B cell (primary cell): ENCODE measurements at regions not wholly inside any gene's neighbourhood (a gene's known extent, or its start where the extent isn't known, plus 50 kb on each side); places are given as distances from the start of the nearest gene placed in this dataset.

Experiments used
- ATAC-seq: fragments of 200-7000 bp; cut with Tn5 transposase; one replicate; pipeline ENCODE4 v1.10.0; 2021; ENCODE audit warnings: low read depth, mild to moderate bottlenecking, moderate number of reproducible peaks, moderate library complexity
- CTCF ChIA-PET: fragments of 350-600 bp; sonication (Branson Sonifier 250); formaldehyde crosslinking; loops from one replicate; lab custom pipeline; 2021; ENCODE audit warnings: antibody characterized with exemption, inconsistent platforms; lab: Charles Lee
- POLR2A ChIA-PET: fragments of 350-600 bp; sonication (Branson Sonifier 250); formaldehyde crosslinking; loops from one replicate; lab custom pipeline; 2021; ENCODE audit warnings: antibody characterized with exemption; lab: Charles Lee
- DNase-seq: peaks from one replicate; pipeline ENCODE4 v3.0.0; 2013
- H2AFZ ChIP-seq: 2 replicates; pipeline ENCODE4 v1.6.1; 2012; ENCODE audit warnings: mild to moderate bottlenecking, low read depth, low read length; ENCODE audit not compliant: insufficient read depth, poor library complexity, severe bottlenecking
- H3K27ac ChIP-seq, 2 donors: 1 replicate in 1 of 2; 2 replicates in 1 of 2; pipeline ENCODE4 v1.5.1; 2012 to 2013; ENCODE audit warnings: low read length in 2 of 2, mild to moderate bottlenecking in 2 of 2, moderate library complexity in 1 of 2
- H3K27me3 ChIP-seq, 4 experiments: fragments of 200-600 bp in 1 of 4; sonication (generic) in 1 of 4; replicated peaks in 1 of 4; 1 replicate in 2 of 4; 2 replicates in 2 of 4; pipeline versions ENCODE4 v1.6.1 to v1.7.0; 2013 to 2016; ENCODE audit warnings: low read length in 3 of 4, mild to moderate bottlenecking in 2 of 4, mixed read lengths in 1 of 4, moderate library complexity in 1 of 4; ENCODE audit not compliant: insufficient read depth in 4 of 4, control insufficient read depth in 3 of 4; ENCODE audit errors: control extremely low read depth in 1 of 4
- H3K36me3 ChIP-seq, 2 experiments: replicated peaks in 1 of 2; 1 replicate in 1 of 2; 2 replicates in 1 of 2; pipeline versions ENCODE4 v1.6.1 to v1.7.1; 2013; ENCODE audit warnings: low read length in 1 of 2; ENCODE audit not compliant: insufficient read depth in 2 of 2, control insufficient read depth in 1 of 2; ENCODE audit errors: control extremely low read depth in 1 of 2, extremely low read depth in 1 of 2
- H3K4me1 ChIP-seq, 2 donors: fragments of 200-600 bp in 1 of 2; sonication (generic) in 1 of 2; 1 replicate in 1 of 2; 2 replicates in 1 of 2; pipeline versions ENCODE4 v1.5.1 to v1.6.1; 2013 to 2017; ENCODE audit warnings: low read length in 2 of 2; ENCODE audit not compliant: control insufficient read depth in 2 of 2, insufficient read depth in 2 of 2
- H3K4me2 ChIP-seq: replicated peaks from 2 replicates; pipeline ENCODE3; 2012; ENCODE audit warnings: mild to moderate bottlenecking, low read depth, low read length; ENCODE audit not compliant: poor library complexity, severe bottlenecking
- H3K4me3 ChIP-seq, 5 experiments: fragments of 200-600 bp in 1 of 5; sonication (generic) in 1 of 5; 1 replicate in 3 of 5; 2 replicates in 2 of 5; pipeline versions ENCODE4 v1.5.1 to v1.7.0; 2011 to 2016; ENCODE audit warnings: low read length in 4 of 5, mild to moderate bottlenecking in 4 of 5, low read depth in 2 of 5, control low read depth in 1 of 5, moderate library complexity in 1 of 5; ENCODE audit not compliant: insufficient read depth in 1 of 5; ENCODE audit errors: control extremely low read depth in 1 of 5, extremely low read depth in 1 of 5
- H3K79me2 ChIP-seq: fragments of 200-600 bp; sonication (generic); one replicate; pipeline ENCODE4 v1.6.0; 2016; ENCODE audit warnings: low read length; ENCODE audit not compliant: control insufficient read depth, insufficient read depth
- H3K9ac ChIP-seq: fragments of 200-600 bp; sonication (generic); 2 replicates; pipeline ENCODE4 v1.6.1; 2017; ENCODE audit warnings: mild to moderate bottlenecking, low read length, moderate library complexity
- H3K9me3 ChIP-seq, 3 donors: one replicate each; pipeline versions ENCODE4 v1.6.1 to v1.7.1; 2013; ENCODE audit warnings: low read length in 2 of 3; ENCODE audit not compliant: control insufficient read depth in 2 of 3, insufficient read depth in 1 of 3; ENCODE audit errors: control extremely low read depth in 1 of 3
- H4K20me1 ChIP-seq: 2 replicates; pipeline ENCODE4 v1.6.0; 2012; ENCODE audit warnings: mild to moderate bottlenecking, low read length; ENCODE audit not compliant: insufficient read depth, control insufficient read depth, poor library complexity, severe bottlenecking
- H3K27ac Mint-ChIP-seq: one replicate; pipeline ENCODE4 v1.8.0; 2021; ENCODE audit warnings: mixed read lengths
- H3K27me3 Mint-ChIP-seq: one replicate; pipeline ENCODE4 v1.8.0; 2021; ENCODE audit warnings: mixed read lengths
- H3K4me1 Mint-ChIP-seq: one replicate; pipeline ENCODE4 v1.8.0; 2021; ENCODE audit warnings: mixed read lengths
- H3K4me3 Mint-ChIP-seq: one replicate; pipeline ENCODE4 v1.8.0; 2021; ENCODE audit warnings: mixed read lengths
- H3K9me3 Mint-ChIP-seq: one replicate; pipeline ENCODE4 v1.8.0; 2022; ENCODE audit warnings: mixed read lengths; ENCODE audit not compliant: insufficient read depth
- CTCF ChIP-seq: fragments of 200-600 bp; IDR thresholded peaks from one replicate; pipeline ENCODE4 v1.8.0; 2022; ENCODE audit warnings: antibody characterized with exemption, mild to moderate bottlenecking
- EZH2 ChIP-seq: IDR thresholded peaks from 2 replicates; pipeline ENCODE4 v1.6.1; 2012; ENCODE audit warnings: borderline replicate concordance, low read depth, mild to moderate bottlenecking, moderate library complexity, low read length; ENCODE audit not compliant: insufficient read depth, poor library complexity, severe bottlenecking
- WGBS: methylation state at CpG from one replicate; pipeline ENCODE4 v1.1.5; 2013; ENCODE audit warnings: missing lambda C conversion rate; ENCODE audit not compliant: insufficient coverage; 5-methylcytosine and 5-hydroxymethylcytosine counted together
- intact Hi-C: fragments of 100-400 bp; cut with micrococcal nuclease; formaldehyde crosslinking; loops from one replicate; pipeline ENCODE4 v1.10.0; 2022

DNA sequence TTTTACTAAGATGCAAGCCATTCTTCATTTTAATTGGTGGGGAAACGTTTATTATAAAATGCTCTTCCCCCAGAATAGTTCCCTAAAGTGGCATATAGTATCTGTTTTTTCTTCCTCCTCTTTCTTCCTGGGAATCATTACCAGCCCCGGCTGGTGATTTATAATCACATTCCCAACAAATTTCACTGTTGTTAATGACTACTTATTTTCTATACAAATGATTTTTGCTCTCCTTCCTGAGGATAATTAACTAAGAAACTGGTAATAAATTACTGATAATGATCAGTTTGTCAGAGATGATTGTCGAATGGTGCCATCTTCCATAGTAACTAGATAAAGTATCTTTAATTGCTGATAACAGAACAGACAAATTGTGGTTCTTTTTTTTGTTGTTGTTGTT is 785.5 kb upstream of the RBFOX1 start:
- TF ChIP-seq EZH2: no peak
- TF ChIP-seq CTCF: no peak
- H3K27me3 Mint-ChIP-seq: no peaks in the 10 kb centered on the region

DNA sequence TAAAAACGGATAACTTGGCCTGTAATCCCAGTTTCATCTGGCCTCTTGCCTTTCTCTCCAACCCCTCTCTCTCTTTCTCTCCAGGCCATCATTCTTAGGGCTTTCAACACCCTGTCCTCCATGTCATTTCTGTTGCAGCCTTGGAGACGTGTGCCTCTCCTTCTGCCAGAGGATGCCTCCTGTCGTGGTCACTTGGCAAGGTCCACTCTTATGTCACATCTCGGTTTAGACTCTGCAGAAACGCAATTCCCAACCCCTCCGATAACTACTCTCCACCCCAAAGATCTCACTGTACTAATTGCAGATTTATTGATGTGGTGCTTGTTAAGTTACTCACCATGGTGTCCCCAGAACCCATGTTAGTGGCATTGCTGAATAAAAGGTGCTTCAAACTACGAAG is 787.3 kb upstream of the RBFOX1 start:
- H3K9me3 ChIP-seq: no peaks in the 10 kb centered on the region
- H3K4me1 ChIP-seq: no peaks in the 10 kb centered on the region
- Mint-ChIP-seq H3K4me1 (no peaks in the 10 kb centered on the region), H3K27me3 (no peaks in the 10 kb centered on the region), H3K9me3 (peaks cover 2% of the 10 kb centered on the region), H3K27ac (no peak overlapping the region), H3K4me3 (no peak overlapping the region)
- H3K36me3 ChIP-seq: no peaks in the 10 kb centered on the region
- no peaks in the 10 kb centered on the region for H3K79me2 ChIP-seq
- H3K9ac ChIP-seq: no peak overlapping the region
- intact Hi-C loops: no loop called here
- 98% methylated on average over 2 of the region's 7 CpGs for WGBS
- DNase-seq (no peak), ATAC-seq (no peak)
- H3K27me3 ChIP-seq: no peaks in the 10 kb centered on the region
- ChIA-PET POLR2A (no interaction called here), CTCF (no interaction called here)
- H3K27ac ChIP-seq: no peak overlapping the region
- no peak for TF ChIP-seq EZH2
- TF ChIP-seq CTCF: no peak
- H3K4me3 ChIP-seq: no peak overlapping the region
- H3K4me2 ChIP-seq: no peak overlapping the region
- no peaks in the 10 kb centered on the region for H4K20me1 ChIP-seq
- H2AFZ ChIP-seq: no peak overlapping the region

More for the DNA sequence above, 785.5 kb upstream of the RBFOX1 start:
- peaks cover 2% of the 10 kb centered on the region for H3K9me3 Mint-ChIP-seq
- H3K27me3 ChIP-seq: no peaks in the 10 kb centered on the region
- no peak overlapping the region for H3K27ac Mint-ChIP-seq
- no CpG with 5 or more reads among the region's 3 CpGs for WGBS
- DNase-seq: no peak
- H3K79me2 ChIP-seq: no peaks in the 10 kb centered on the region
- no peaks in the 10 kb centered on the region for H4K20me1 ChIP-seq
- no peak overlapping the region for H3K4me2 ChIP-seq
- no peak overlapping the region for H3K27ac ChIP-seq
- no peak overlapping the region for H3K4me3 Mint-ChIP-seq
- ATAC-seq: no peak
- H3K4me3 ChIP-seq: no peak overlapping the region
- H2AFZ ChIP-seq: no peak overlapping the region
- H3K36me3 ChIP-seq: no peaks in the 10 kb centered on the region
- ChIA-PET POLR2A (no interaction called here), CTCF (no interaction called here)
- H3K4me1 Mint-ChIP-seq: no peaks in the 10 kb centered on the region
- H3K9me3 ChIP-seq: no peaks in the 10 kb centered on the region
- H3K9ac ChIP-seq: no peak overlapping the region
- H3K4me1 ChIP-seq: no peaks in the 10 kb centered on the region
- intact Hi-C loops: no loop called here
